B cell (primary cell): ENCODE measurements at regions not wholly inside any gene's neighbourhood (a gene's known extent, or its start where the extent isn't known, plus 50 kb on each side); places are given as distances from the start of the nearest gene placed in this dataset.

Experiments
- CTCF ChIP-seq: fragments of 200-600 bp; IDR thresholded peaks from one replicate; pipeline ENCODE4 v1.8.0; 2022; ENCODE audit warnings: antibody characterized with exemption, mild to moderate bottlenecking
- EZH2 ChIP-seq: IDR thresholded peaks from 2 replicates; pipeline ENCODE4 v1.6.1; 2012; ENCODE audit warnings: borderline replicate concordance, low read depth, mild to moderate bottlenecking, moderate library complexity, low read length; ENCODE audit not compliant: insufficient read depth, poor library complexity, severe bottlenecking

GRCh38 chr1:239483391-239483790 lies 97.0 kb downstream of the CHRM3 start:
- no peak for TF ChIP-seq CTCF
- TF ChIP-seq EZH2 = no peak
